NCI-H2171 (cell line): ENCODE measurements at regions not wholly inside any gene's neighbourhood (a gene's known extent, or its start where the extent isn't known, plus 50 kb on each side); places are given as distances from the start of the nearest gene placed in this dataset.
"Not testable (repeated sequence)": the region's sequence is repeated elsewhere in the genome, so short reads cannot be mapped to it uniquely, and the experiment has no call there.

Experiments
- DNase-seq: peaks from one replicate; lab custom pipeline; 2025; lab: John Stamatoyannopoulos, UW

DNA sequence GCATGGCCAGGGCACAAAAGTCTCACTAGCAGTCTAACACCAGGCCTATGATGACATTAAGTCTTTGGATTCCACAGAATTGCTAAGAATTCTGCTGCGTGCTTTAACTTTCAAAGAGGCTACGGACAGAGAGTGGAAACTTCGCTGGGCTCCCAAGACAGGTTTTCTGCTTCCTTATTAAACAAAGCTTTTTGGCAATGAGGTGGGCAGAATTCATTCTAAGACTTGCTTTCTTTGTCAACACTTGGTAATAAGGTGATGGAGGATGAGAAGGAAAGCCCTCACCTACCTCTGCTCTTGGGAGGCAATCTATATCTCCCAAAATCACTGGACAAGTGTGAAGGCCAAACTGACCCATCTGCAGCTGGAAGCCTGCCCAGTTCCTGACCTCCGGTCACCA lies 231.9 kb downstream of the ATPSCKMT start:
- no peak for DNase-seq

DNA sequence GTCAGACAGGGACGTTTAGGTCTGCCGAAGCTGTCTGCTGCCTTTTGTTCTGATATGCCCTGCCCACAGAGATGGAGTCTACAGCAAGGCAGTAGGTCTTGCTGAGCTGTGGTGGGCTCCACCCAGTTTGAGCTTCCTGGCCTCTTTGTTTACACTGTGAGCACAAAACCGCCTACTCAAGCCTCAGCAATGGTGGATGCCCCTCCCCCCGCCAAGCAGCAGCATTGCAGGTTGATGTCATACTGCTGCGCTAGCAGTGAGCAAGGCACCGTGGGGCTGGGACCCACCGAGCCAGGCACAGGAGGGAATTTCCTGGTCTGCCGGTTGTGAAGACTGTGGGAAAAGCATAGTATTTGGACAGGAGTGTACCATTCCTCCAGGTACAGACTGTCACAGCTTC lies 233.1 kb downstream of the ATPSCKMT start:
- DNase-seq: not testable (repeated sequence)

DNA sequence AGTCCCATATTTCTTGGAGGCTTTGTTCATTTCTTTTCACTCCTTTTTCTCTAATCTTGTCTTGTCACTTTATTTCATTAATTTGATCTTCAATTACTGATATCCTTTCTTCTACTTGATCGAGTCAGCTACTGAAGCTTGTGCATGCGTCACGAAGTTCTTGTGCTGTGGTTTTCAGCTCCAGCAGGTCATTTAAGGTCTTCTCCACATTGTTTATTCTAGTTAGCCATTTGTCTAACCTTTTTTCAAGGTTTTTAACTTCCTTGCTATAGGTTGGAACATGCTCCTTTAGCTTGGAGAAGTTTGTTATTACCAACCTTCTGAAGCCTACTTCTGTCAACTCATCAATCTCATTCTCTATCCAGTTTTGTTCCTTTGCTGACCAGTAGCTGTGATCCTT lies 234.0 kb downstream of the ATPSCKMT start:
- DNase-seq: not testable (repeated sequence)

DNA sequence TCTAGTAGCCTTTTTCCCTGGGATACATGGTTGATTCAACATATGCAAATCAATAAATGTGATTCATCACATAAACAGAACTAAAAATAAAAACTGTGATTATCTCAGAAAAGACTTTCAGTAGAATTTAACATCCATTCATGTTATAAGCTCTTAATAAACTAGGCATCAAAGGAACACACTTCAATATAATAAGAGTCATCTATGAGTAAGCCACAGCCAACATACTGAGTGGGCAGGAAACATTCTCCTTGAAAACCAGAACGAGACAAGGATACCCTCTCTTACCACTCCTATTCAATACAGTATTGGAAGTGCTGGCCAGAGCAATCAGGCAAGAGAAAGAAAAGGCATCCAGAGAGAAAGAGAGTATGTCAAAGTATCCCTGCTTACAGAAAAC lies 239.9 kb downstream of the ATPSCKMT start:
- no peak for DNase-seq

- no peak for DNase-seq
These were observed 262.6 kb downstream of the ATPSCKMT start for GRCh38 chr5:9987101-9987500.

- DNase-seq: no peak
These were observed 272.6 kb downstream of the ATPSCKMT start for GRCh38 chr5:9977070-9977469.

DNA sequence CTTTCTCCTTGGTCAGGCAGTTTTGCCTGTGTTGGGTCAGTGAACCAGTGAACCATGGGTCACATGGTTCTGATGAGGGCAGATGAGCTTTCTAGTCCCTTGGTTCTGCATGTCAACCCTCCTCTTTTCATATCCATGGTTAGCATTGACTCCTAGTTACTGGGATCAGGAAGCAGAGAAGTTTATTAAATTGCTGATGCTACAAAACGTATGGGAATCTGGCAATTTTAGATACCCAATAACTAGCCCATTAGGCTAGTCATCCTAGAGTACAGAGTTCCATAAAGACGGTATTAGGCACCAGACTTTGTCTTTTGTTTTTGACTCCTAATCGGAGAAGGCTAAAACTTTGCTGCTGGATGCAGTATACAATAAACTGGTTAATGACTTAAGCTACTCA lies 273.1 kb downstream of the ATPSCKMT start:
- DNase-seq: no peak

- no peak for DNase-seq
These were observed 277.6 kb downstream of the ATPSCKMT start for GRCh38 chr5:9972059-9972458.

- no peak for DNase-seq
These were observed 278.4 kb downstream of the ATPSCKMT start for GRCh38 chr5:9971301-9971700.

GRCh38 chr5:9958914-9959313 lies 290.8 kb downstream of the ATPSCKMT start:
- DNase-seq: no peak

DNA sequence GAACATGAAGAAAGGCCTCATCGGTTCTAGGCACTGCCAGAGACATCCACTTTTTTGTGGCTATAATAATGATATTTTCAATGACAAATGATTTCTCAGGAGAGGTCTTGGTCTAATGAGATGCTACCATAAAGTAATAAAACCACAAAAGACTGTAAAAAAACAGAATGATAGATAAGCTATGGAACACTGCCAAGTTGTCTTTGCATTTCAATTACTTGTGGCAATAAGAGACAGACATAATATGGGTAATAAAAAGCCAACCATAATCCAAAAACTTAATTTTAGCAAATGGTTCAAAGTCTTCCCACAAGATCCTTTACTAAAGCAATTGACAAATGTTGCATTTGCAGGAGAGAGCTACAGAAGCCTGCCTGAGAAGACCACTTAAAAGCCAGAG lies 292.5 kb downstream of the ATPSCKMT start:
- no peak for DNase-seq

GRCh38 chr5:9956725-9957124 lies 293.0 kb downstream of the ATPSCKMT start:
- no peak for DNase-seq

DNA sequence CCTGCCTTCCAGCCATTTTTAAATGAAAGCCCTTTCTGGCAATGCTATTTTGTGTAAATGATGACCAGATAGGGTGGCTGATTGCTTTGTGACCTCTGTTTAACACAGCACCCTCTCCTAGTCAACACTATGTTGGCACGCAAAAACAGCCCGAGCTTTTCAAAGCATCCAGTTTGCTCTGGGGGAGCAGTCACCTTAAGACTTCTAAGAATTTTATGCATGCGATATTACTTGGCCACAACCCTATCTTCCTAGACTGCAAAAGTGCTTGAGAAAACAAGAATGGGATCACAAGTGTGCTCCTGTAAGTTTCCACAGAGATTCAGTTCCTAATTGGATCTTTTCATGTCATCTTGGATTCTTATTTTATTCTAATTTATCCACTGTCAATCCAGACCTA lies 294.1 kb downstream of the ATPSCKMT start:
- no peak for DNase-seq

- DNase-seq: no peak
These were observed 294.8 kb downstream of the ATPSCKMT start for GRCh38 chr5:9954869-9955268.

- DNase-seq: no peak
These were observed 296.0 kb downstream of the ATPSCKMT start for GRCh38 chr5:9953691-9954090.

DNA sequence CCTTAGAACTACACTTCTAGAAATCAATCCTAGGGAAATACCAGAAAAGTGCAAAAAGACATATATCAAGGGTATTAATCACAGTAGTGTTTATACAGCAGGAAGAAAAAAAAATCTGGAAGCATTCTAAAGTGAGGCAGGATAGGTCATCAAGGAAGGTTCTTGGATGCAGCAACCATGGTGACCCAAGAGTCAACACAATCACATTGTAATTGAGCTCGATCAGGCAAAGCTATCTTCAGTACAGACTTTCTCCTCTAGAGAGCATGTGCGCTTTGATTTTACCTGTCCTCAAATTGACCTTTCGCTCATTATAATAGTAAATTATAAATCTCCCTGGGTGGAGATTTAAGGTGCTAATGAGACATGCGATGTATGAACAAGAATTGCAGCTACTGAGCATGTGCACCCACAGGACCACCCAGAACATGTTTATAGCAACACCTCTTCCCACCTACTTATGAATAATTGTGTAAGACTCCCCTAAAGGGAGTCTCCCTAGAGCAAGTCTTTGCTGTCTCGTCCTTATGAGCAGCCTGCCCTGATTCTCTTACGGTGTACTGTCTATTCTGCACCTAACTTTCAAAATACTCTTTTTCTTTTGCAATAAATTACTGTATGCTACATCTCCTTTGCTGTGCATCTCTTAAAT lies 297.7 kb downstream of the ATPSCKMT start:
- no peak for DNase-seq

DNA sequence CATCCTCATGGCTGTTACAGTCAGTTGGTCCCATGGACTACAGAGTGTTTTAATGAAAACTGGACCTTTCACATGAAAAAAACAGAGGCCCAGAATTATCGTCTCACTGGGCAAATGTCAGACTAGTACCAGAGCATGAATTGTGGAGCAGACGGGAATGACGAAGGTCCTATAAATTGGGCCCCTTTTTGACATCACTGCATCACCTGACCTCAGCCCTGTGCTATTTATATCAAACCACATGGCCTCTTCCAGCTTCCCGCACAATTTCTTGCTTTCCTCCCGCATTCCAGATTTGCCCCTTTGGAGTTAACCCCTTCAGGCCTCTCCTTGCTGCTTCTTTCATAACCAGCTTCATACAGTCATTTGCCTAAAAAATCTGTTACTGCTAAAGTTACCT lies 301.7 kb downstream of the ATPSCKMT start:
- DNase-seq: no peak

DNA sequence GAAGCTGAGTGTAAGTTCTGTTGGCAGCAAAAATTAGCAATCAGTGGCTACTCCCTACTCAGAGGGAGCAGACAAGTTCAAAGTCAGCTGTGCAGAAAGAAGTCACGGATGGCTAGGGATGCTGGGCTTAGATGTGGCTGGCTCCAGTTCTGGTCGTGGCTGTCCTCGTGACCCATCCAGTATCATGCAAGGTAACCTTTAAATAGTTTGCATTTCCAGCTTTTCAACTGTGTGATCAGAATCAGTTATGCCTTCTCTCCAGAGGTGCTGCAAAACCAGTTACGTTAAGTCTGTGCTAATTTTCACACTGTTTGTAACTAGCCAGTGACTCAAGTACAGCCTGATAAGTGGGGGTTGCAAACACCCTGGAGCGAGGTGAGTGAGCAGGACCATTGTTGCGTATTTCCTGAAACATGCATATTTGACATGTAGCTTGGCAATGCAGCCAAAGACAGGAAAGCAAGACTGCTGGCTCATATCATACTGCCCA lies 302.4 kb downstream of the ATPSCKMT start:
- DNase-seq: no peak

DNA sequence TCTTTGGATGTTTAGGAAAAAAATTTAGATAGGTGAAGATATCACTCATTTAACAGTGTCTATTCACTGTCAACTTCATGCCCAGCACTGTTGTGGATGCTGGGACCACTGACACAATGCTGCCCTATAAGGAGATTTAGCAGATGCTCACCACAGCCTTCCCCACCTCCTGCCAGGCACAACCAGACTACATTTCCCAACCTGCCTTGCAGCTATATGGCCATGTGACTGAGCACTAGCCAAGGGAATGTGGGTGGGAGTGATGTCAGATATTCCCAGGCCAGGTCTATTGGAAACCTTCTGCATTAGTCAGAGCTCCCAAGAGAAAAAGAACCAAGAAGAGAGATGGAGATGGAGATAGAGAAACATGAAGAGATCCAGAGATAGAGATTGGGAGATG lies 302.6 kb upstream of the TAS2R1 start:
- DNase-seq: no peak

DNA sequence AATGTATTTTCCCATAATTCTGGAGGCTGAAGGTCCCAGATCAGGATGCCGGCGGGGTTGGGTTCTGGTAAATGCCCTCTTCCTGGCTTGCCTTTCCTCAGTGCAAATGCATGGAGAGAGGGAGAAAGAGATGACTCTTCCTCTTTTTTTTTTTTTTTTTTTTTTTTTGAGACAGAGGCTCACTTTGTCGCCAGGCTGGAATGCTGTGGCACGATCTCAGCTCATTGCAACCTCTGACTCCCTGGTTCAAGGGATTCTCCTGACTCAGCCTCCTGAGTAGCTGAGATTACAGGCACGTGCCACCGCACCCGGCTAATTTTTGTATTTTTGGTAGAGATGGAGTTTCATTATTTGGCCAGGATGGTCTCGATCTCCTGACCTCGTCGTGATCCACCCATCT lies 300.0 kb upstream of the TAS2R1 start:
- no peak for DNase-seq

DNA sequence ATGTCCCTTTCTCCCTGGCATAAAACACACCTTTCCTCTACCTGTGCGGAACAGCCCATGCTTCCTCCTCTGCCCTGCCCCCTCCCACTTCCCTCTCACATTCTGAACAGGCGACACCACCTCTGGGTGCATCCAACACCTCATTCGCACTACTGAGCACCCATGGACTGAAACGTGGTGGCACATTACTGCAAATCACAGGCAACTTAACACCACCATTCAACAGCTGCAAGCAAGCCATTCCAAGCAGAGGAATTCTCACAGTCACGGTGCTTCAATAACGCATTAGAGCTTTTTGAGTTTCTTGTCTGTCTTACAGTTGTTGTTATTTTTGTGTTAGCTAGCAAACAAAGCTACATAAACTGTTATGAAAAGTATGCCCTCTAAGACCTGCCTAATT lies 298.2 kb upstream of the TAS2R1 start:
- DNase-seq: no peak

DNA sequence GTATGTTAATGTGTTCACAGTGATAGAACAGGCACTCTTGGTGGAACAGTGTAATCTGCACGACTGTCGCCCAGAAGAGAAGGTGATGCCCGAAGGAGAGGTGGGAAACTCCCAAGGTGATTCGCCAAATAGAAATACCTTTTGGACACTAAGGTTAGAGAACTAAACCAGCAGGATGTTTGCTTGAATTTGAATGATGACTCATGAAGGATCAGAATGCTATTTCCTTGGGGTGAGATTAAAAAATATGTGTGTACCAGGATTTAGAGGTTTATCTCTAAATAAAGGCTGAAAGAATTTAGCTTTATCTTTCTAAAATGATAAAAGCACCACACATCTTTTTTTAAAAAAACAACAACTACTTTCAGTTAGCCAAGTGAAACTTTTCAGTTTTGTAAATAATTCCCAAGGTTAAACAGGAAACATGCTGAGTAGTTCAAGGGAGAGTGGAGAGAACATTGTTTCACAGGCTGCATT lies 297.4 kb upstream of the TAS2R1 start:
- DNase-seq: no peak

GRCh38 chr5:9927106-9927505 lies 297.0 kb upstream of the TAS2R1 start:
- DNase-seq: no peak

GRCh38 chr5:9924614-9925013 lies 294.5 kb upstream of the TAS2R1 start:
- DNase-seq: no peak
